NCI-H510A (cell line): ENCODE measurements at regions not wholly inside any gene's neighbourhood (a gene's known extent, or its start where the extent isn't known, plus 50 kb on each side); places are given as distances from the start of the nearest gene placed in this dataset.
A peak's percentile ranks its signal among the peaks of the same experiment; 100 is the strongest.

ENCODE experiments used
- DNase-seq: peaks from one replicate; lab custom pipeline; 2025; lab: John Stamatoyannopoulos, UW

DNA sequence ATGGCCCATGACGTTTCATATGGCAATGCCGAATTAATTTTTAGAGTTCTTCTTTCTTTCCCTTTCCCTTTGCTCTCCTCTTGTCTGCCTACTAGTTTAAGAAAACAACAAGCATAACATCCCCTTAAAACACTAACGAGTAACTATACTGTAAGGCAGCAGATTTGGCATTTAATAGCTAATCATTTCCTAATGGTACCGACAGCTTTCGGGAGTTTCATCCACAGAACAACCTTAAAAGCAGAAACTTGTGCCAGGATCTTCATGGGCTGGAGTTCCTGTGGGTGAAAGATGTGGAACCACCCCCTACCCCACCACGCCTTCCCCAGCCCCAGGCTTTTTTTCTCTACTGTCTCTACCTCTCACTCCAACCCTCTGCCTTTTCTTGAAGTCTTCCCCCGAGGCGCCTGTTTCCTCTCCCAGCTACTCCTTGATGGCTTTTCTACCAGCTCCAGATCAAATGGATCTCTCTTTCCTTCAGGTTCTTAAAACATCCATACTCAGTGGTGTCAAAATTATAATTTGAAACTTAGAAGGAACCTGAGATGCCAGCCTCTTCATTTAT, 319.5 kb downstream of the PIK3R1 start:
- no peak for DNase-seq

DNA sequence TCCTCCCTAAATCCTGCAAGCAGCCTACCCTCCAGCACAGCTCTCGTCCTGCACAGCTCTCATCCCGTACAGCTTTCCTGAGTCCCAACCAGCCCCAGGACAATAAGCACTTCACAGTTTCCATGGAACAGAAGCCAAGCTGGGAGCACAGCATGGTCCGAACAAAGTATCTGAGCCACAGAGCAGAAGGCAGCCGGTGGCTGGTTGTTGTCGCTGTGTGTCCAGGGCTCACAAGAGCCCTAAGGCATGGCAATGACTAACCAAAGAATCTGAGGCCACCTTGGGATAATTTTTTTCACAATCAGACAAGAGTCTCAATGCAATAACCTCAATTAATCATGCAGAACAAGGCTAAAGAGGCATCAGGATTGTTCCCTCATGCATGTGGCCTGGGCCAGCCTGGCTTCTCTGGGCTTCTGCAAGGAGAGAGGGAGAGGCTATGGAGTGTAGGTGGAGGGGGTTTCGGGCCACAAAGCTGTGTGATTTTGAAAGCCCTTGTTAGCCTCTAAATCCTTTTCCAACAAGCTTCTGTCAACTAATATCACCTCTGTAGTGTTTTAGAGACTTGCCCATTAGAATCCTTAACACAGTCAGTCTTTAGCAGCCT, 323.4 kb downstream of the PIK3R1 start:
- no peak for DNase-seq

DNA sequence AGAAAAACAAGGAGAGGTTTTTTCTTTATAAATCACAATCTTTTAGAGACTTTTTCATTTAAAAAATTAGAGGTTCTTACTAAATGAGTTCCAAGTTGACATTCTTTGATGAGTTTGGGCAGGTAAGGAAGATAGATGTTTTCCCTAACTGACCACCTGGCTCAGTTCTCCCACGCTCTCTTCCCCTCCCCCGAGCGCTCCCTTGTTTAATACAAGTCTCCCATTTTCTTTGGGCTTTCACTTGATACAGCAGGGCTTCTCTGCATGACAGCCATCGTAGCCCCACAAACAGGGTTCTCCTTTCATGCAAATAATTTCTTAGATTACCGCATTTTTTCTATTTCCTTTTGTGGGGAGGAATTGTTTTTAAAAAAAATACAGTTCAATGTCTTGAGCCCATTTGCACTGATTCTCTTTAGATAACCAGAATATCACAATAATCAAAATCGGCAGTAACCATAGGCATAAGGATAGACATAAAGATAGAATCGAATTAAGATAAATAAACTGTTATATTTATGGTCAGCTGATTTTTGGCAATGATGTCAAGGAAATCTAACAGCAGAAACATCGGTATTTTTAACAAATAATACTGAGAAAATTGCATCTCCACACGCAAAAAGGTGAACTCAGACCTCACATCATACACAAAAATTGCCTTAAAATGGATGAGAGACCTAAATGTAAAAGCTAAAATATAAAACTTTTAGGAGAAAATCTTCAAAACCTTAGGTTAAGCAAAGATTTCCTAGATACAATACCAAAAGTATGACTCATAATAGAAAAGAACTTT, 325.4 kb downstream of the PIK3R1 start:
- no peak for DNase-seq

DNA sequence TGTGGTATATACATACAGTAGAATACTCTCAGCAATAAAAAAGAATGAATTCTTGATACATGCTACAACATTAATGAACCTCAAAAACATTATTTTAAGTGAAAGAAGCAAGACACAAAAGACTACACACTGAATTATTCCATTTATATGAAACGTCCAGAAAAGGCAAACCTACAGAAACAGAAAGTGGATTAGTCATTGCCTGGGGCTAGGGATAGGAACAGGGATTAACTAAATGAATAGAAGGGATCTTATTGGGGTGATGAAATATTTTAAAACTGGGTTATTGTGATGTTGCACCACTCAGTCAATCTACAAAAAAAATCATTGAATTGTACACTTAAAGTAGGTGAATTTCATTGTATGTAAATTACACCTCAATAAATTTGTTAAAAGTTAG, 326.7 kb downstream of the PIK3R1 start:
- no peak for DNase-seq

DNA sequence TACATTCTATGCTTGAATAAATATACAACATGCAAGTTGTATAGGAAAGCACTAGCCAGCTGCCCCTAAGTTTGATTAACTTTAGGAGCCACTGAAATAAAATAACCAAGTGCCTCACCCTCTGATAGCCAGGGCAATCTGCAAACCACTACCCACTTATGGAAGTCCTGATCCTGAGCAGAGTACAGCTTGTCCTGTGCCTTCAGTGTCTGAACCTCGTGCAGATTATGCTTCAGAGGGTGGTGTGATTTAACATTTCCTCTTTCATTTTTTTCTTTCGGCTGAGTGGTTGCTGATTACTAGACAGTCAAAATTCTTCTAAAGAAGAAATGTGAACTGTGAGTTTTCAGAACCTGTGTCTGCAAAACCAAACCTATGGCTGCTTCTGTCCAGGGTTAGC, 327.7 kb downstream of the PIK3R1 start:
- no peak for DNase-seq

DNA sequence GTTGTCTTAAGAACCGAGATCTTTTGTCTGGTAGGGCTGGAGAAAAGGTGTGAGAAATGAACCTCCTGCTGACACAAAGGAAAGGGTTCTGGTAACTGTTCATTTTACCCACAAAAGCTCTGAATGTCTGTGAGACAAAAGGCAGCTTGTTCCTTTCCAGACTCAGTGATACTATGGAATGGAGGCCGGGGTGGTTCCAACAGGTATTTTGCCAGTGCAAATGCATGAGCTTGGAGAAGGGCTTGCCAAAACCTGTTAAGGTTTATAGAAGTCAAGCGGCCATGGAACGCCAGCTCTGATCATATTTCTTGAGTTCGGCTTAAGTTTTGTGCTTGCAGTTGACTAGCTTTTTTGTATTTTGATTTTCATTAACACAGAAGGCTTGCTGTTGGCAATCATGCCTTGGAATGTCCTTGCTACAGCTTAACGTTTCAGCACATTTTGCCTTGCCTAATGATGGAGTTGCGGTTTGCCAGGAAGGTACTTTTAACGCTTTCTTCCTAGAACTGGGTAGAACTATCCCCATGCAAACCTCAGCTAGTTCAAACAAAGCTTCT, 328.6 kb downstream of the PIK3R1 start:
- DNase-seq, result no peak

DNA sequence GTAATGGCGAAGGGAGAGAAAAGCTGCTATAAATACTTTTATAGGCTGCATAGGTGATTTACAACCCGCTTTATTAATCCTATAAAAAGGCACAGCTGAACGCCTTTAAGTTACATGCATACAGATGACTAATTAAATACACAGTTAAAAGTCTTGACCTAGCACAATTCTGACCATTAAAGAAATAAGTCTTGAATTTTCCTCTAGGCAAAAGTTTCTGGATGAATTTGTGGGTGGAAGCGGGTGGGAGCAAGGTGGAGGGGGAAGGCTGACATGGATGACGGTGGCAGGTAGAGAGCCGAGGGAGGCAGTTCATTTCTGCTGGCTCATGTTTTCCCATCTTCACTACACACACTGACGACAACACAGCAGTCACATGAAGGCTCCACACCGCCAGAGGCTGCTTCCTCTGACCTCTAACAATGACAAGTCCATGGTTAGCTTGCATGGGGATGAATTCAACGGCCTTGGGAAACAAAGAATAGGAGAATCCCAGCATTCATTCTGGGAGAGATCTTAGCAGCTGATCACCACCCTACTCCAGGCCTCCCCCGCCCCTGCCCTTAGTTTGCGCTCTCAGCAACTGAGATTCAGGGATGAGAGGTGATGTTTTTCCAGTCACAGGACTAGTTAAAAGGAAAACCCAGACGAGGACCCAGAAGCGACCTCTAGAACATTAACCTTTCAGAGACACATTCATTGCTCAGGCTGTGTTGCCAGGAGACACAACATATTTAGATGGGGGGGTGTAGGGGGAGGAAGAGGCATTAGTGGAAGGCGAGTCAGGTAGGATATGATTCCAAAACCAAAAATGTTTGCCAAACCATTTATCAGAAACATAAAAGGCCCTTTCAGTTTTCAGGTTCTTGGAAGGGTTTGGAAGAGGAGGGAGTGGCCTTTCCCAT, 329.3 kb downstream of the PIK3R1 start:
- no peak for DNase-seq

DNA sequence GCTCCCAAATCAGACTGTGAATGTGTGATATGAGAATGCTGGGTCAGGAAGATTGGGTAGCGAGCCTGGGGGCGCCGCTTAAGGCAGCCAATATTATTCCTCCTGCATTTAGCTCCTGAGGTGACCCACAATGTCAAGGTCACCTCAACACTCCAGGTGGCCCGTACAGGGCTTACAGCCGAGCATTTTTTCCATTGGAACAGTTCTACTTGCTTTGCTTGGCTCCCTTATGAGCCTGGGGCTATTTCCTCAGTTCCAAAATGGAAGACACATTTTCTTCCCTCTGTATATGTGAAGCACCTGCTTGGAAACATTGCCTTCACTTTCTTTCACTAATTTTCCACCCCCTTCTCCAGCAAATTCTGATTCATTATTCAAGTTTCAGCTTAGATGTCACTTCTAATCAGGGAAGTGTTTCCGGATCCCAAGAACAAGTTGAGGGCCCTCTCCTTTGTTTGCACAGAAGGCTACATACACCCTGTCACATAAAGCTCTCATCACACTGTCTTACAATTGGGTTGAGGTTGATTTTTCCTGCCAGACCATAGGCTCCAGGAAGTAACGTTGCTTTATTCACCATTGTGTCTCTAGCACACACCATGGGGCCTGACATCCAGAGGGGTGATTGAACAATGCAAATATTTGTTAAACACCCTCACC, 330.2 kb downstream of the PIK3R1 start:
- peak; percentile 19 for DNase-seq

DNA sequence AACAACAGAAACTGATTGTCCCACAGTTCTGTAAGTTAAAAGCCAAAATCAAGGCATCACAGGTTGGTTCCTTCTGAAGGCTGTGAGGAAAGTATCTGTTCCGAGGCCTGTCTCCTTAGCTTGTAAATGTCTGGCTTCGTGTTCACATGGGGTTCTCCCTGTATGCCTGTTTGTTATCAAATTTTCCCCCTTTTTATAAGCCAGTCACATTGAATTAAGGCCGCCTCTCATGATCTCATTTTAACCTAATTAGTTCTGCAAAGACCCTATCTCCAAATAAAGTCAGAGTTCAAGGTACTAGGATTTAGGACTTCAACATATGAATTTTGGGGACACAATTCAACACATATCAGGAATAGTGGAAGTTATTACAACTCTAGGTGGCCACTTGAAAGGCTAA, 331.5 kb downstream of the PIK3R1 start:
- no peak for DNase-seq

DNA sequence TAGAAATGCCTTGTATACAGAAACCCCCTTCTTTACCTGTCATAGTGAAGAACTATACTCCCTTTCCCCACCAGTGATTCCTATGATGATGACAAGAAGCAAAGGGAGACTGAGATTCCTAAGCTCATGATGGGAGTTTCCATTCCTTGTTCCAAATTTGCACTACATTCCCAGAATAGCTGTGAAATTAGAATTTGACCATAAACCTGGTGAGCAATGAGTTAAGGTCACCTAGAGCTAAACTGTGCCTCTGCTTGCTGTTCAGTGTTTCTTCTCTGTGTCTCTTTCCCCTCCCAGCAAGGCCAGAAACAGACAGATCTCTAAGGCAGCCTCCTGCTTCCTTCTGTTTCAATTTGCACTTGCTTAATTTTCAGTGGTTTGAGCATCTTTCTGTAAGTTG, 332.1 kb downstream of the PIK3R1 start:
- no peak for DNase-seq

DNA sequence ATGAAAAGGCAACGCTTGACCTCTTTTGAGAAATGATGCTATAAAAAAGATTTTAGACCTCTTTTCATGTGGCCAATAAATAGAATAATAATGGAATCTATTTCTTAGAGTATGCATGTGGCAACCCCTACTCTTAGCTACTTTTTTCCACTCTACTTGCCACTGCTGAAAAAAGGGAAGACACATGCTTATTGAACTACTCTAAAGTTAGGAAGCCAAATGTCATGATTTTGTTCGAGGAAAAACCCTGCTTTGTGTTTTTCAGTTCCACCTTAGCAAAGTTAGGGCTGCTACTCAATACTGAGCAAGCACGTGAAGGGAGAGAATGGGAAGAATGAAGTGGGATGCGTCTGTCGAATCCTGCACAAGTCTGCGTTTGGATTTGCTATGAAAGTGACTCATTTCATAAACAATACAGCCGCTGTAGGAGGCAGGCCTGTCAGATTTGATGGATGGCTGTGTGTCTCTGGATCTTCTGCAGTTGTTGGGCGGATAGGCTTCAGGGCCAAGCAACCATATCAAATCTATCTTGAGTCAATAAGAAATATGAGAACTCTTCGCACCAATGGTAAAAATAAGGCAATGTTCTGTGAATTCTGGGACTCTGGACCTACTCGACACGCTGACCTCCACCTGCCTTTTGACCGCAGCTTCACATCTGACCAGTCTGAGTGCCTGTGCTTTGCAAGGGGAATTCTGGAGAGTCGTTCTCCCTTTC, 333.6 kb downstream of the PIK3R1 start:
- DNase-seq, result peak; percentile 10

DNA sequence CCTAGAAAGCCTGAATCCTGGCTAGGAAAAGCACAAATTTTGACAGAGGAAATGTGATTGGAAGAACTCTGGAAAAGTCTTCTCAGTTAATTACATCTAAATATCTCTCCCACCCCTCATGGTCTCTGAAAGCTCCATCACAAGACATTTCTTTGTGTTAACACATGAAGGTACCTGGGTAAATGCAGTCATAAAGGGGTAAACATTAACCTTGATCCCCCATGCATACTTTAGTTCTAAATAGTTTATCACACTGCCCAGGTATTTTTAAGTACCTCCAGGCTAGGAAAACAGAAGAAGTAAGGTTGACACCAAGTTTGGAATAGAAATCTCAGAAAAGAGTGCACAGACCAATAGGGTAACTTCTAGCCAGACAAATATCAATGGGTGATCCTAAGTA, 334.5 kb downstream of the PIK3R1 start:
- DNase-seq, result no peak

DNA sequence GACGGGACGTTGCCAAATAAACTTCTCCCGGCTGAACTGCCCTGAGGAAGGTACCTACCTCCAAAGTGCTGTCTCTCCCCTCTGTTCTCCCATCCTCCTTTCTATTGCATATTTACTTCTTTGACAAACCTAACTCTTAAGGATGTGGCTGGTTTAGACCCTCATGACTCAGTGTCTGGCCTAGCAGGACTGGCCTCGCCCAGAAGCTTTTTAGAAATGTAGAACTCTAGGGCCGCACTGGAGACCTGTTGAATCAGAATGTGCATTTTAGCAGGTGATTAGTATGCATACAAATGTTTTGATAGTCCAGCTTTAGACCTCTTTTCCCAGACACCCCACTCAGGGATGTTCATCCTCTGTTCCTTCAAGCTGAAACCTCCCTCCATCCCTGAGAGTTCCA, 335.9 kb downstream of the PIK3R1 start:
- DNase-seq, result no peak

DNA sequence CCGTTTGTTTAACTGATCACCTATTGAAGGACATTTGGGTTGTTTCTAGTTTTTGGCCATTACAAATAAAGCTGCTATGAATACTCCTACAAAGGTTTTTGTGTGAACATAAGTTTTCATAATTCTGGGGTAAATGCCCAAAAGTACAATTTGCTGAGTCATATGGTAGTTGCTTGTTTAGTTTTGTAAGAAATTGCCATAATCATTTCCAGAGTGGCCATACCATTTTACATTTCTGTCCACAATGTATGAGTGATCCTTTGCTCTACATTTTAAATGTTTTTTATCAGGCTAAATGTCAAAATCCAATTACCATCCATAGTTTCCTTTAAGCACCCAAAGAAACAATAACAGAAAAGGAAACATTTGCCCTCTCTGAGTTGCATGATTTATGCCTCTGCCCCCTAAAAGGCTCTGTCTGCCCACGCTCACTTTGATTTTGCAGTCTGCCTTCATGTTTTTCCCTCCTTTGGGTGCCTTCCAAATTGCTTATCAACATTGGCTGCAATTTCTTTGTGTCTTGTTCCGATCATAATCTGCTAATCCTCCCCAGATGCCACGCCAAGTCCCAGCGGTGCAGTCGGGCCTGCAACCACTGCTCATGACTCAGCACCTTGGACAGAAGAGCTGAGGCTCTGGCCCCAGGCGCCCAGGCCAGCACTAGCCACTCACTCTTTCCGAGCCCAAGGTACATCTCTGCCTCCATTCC, 339.2 kb downstream of the PIK3R1 start:
- no peak for DNase-seq

DNA sequence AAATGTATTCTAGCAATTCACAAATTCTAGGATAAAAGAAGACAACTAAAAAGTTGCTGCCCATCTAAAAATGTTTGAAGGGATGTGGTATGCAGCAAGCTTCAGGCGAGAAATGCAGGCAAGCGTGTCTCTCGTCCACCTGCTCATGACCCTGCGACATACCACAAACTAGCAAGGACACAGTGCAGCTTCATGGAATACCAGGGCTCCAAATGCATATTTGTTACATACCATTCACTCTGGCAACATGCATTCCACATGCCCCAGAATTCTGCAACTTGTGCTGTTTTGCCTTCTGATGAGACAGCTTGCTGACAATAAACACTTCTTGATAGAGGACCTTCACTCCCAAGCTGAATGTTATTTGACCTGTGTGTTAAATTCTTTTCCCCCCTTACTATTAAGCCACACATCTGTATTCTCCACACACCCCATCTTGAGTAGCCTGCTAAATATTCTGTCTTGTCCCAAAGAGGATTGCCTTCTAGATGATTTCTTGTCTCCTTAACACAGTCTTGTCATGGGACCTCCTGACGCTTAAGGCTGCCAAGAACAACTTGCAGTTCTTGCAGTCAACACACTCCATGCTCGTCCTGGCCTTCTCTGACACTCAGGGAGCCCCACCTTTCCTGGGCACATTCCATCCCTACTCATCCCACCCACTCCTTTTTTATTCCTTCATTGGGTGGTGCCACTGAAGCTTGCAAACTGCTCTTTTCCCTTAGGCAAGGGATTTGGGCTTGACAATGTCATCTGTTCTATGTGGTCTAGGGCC, 340.5 kb downstream of the PIK3R1 start:
- no peak for DNase-seq

DNA sequence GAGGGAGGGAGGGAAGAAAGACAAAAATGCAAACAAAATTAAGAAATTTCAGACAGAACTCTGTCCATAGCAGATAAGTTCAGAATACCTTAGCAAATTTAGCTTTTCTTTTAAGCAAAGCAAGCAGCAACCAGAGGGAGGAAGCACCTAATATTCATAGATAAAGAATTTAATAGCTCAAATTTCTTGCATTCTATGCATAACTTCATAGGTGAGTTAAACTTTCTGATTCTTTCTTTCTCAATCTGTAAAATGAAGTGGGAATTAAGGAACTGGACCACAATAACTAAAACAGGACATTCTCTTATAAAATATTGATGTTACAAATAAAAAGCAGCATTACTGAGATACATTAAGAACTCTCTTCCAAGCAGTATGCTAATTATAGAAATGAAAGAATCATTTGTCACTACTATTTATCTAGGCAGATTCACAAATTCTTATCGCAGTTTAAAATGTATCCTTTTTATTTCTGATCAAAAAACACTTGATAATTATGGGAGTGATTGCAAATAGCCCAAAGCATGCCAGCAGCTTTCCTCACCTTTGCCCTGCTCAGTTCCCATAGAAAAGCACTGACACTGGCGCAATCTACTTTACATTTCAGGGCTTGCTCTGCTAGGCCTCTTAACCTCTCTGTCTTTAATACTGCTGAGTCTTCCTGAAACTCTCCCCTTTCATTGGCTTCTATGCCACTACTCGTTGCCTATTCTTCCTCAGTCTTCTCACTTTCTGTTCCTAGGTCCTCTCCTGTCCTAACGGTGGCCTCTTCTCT, 341.8 kb downstream of the PIK3R1 start:
- no peak for DNase-seq

DNA sequence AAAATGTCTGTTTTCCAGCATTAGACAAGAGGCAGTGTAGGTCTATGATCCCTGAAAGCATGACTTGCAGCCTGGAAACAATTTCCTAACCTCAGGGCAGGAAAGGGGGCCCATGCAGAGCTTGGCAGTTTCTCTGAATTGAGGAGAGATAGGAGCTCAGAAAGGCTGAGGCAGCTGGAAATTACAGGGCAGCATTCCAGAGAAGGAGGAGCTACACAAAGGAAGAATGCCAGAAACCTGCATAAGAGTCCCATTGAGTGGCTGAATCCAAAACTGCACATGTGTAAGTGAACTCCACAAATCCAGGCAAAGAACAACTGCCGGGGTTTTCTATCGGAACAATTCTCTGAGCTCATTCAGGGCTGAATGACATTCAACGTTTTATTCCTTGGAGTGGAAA, 346.8 kb downstream of the PIK3R1 start:
- no peak for DNase-seq

DNA sequence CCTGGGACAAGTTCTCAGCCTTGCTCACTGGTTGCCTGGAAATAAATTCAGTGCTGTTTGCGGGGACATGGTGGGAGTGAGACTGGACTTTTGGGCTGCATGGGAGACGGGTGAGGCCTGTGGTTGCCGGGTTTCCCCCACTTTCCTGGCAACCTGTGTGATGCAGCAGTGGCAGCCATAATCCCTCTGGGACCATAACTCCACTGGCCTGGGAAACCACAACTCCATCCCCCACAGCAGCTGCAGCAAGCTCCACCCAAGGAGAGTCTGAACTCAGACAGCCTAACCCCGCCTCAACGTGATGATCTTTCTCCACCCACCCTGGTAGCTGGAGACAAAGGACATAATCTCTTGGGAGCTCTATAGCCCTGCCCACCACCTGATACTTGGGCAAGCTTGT, 349.9 kb downstream of the PIK3R1 start:
- DNase-seq, result no peak

DNA sequence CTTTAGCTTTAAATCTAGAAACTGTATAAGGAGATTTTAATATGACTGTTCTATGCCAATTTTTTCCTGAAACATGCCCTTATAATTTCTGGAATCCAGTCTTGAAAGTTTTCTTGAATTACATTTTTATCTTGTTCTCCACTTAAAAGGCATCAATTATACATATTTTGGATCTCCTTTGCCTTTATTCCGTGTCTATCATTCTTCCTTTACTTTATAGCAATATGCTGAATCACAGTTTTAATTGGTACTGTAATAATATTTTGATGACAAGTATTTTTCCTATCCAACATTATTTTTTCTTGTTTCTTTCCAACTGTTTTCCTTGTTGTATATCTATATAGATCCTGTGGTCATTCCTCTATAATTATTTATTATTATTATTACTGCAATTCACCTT, 361.2 kb downstream of the PIK3R1 start:
- no peak for DNase-seq
